ENCODE measurements at regions not wholly inside any gene's neighbourhood (a gene's known extent, or its start where the extent isn't known, plus 50 kb on each side); places are given as distances from the start of the nearest gene placed in this dataset.

DNA sequence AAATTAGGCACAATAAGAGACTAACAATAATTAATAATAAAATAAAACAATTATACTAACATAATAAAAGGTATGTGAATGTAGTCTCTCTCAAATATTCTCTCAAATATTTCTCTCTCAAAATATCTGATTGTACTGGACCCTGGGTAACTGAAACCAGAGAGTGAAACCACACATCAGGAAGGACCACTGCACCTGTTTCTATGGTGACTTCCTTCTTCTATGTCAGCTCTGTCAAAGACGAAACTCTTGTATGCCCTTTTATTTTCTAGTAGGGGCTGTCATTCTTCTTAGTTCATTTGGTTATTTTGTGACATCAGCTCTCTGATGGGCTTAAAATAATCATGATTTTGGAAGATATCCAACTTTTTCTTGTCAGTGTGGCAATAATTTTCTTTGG, 428.0 kb upstream of the TPK1 start:
- H3K4me2 ChIP-seq (ENCODE audit: low read length), result no peak overlapping the region
- H3F3A ChIP-seq (ENCODE audit: insufficient read depth, low read length, poor library complexity, severe bottlenecking), result no peaks in the 10 kb centered on the region
- H3K27me3 ChIP-seq (ENCODE audit: insufficient read depth, low read depth, low read length), result no peaks in the 10 kb centered on the region
- no peak overlapping the region for H2AFZ ChIP-seq (ENCODE audit: low read depth, low read length)
- no peaks in the 10 kb centered on the region for H3K79me2 ChIP-seq (replicated peaks; ENCODE audit: insufficient read depth, low read length)
- no peaks in the 10 kb centered on the region for H3K9me3 ChIP-seq (ENCODE audit: low read length)
- peak overlapping the region; percentile 64 for H3K27ac ChIP-seq (ENCODE audit: low read length)
- no peaks in the 10 kb centered on the region for H3K9me2 ChIP-seq (ENCODE audit: insufficient read depth, low read length)
- no peak overlapping the region for H3K4me3 ChIP-seq (ENCODE audit: low read length)
- H3K9ac ChIP-seq (ENCODE audit: low read length), result no peak overlapping the region
- H4K20me1 ChIP-seq (ENCODE audit: insufficient read depth), result no peaks in the 10 kb centered on the region
- no peaks in the 10 kb centered on the region for H3K36me3 ChIP-seq (ENCODE audit: insufficient read depth, low read length)
- TF ChIP-seq SMC3 (conservative IDR thresholded peaks at IDR 0.05; ENCODE audit: poor library complexity), result no peak

DNA sequence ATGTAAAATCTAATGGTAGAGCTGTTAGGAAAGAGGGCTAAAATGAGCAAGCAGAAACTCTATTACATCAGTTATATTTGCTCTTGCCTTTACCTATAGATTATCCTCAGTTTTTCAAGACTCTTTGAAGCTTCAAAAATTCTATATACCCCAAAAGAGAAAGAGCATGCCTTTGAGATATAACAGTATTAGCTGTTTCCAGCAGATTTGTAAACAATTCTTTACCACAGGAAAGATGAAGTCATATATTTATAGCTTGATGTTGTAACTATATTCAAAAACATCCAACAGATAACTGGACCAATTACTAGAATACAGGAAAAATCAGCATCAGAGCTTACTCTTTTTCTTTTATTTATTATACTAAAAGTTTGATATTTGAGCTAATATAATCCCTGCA, 416.2 kb upstream of the TPK1 start:
- Histone ChIP-seq H2AFZ (ENCODE audit: low read depth, low read length) (no peak overlapping the region), H3K27ac (ENCODE audit: low read length) (no peak overlapping the region), H3K9ac (ENCODE audit: low read length) (no peak overlapping the region), H3K79me2 (replicated peaks; ENCODE audit: insufficient read depth, low read length) (no peaks in the 10 kb centered on the region), H4K20me1 (ENCODE audit: insufficient read depth) (no peaks in the 10 kb centered on the region), H3K4me2 (ENCODE audit: low read length) (no peak overlapping the region), H3K4me3 (ENCODE audit: low read length) (no peak overlapping the region), H3K9me2 (ENCODE audit: insufficient read depth, low read length) (no peaks in the 10 kb centered on the region), H3K27me3 (ENCODE audit: insufficient read depth, low read depth, low read length) (no peaks in the 10 kb centered on the region), H3F3A (ENCODE audit: insufficient read depth, low read length, poor library complexity, severe bottlenecking) (no peaks in the 10 kb centered on the region), H3K36me3 (ENCODE audit: insufficient read depth, low read length) (no peaks in the 10 kb centered on the region), H3K9me3 (ENCODE audit: low read length) (no peaks in the 10 kb centered on the region)
- TF ChIP-seq EZH2 (IDR thresholded peaks at IDR 0.05; ENCODE audit: borderline replicate concordance, insufficient read depth, low read length, poor library complexity, severe bottlenecking) (no peak), TAF1 (IDR thresholded peaks at IDR 0.05; ENCODE audit: low read depth) (no peak), EP300 (conservative IDR thresholded peaks at IDR 0.05; ENCODE audit: poor library complexity, severe bottlenecking) (no peak)
- TF ChIP-seq, protein P1, sequence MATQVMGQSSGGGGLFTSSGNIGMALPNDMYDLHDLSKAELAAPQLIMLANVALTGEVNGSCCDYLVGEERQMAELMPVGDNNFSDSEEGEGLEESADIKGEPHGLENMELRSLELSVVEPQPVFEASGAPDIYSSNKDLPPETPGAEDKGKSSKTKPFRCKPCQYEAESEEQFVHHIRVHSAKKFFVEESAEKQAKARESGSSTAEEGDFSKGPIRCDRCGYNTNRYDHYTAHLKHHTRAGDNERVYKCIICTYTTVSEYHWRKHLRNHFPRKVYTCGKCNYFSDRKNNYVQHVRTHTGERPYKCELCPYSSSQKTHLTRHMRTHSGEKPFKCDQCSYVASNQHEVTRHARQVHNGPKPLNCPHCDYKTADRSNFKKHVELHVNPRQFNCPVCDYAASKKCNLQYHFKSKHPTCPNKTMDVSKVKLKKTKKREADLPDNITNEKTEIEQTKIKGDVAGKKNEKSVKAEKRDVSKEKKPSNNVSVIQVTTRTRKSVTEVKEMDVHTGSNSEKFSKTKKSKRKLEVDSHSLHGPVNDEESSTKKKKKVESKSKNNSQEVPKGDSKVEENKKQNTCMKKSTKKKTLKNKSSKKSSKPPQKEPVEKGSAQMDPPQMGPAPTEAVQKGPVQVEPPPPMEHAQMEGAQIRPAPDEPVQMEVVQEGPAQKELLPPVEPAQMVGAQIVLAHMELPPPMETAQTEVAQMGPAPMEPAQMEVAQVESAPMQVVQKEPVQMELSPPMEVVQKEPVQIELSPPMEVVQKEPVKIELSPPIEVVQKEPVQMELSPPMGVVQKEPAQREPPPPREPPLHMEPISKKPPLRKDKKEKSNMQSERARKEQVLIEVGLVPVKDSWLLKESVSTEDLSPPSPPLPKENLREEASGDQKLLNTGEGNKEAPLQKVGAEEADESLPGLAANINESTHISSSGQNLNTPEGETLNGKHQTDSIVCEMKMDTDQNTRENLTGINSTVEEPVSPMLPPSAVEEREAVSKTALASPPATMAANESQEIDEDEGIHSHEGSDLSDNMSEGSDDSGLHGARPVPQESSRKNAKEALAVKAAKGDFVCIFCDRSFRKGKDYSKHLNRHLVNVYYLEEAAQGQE (IDR thresholded peaks at IDR 0.05; ENCODE audit: borderline replicate concordance), result no peak

DNA sequence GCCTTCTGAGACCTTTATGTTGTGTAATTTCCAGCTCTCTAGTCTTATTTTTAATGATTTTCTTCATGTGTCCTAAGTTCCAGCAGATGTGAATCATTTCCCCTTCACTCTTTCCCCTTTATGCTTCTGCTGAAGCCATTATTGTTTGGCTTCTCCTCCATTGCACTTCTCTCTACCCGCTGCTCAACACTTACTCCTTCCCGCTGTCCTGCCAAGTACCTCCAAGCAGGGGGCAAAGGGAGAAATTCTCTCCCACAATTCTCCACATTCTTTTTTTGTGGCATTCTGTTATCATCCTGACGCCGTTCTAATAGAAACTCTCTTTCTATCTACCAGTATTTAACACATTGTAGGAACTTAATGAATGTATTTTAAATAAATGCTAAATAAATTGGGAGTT, 388.9 kb upstream of the TPK1 start:
- no peaks in the 10 kb centered on the region for H3K79me2 ChIP-seq (replicated peaks; ENCODE audit: insufficient read depth, low read length)
- no peaks in the 10 kb centered on the region for H3K27me3 ChIP-seq (ENCODE audit: insufficient read depth, low read depth, low read length)
- H3K9me2 ChIP-seq (ENCODE audit: insufficient read depth, low read length), result no peaks in the 10 kb centered on the region
- H3F3A ChIP-seq (ENCODE audit: insufficient read depth, low read length, poor library complexity, severe bottlenecking), result no peaks in the 10 kb centered on the region
- no peak overlapping the region for H3K4me2 ChIP-seq (ENCODE audit: low read length)
- H3K9me3 ChIP-seq (ENCODE audit: low read length), result no peaks in the 10 kb centered on the region
- H3K4me3 ChIP-seq (ENCODE audit: low read length), result no peak overlapping the region
- no peak overlapping the region for H3K27ac ChIP-seq (ENCODE audit: low read length)
- H3K36me3 ChIP-seq (ENCODE audit: insufficient read depth, low read length), result no peaks in the 10 kb centered on the region
- no peak for TF ChIP-seq EP300 (conservative IDR thresholded peaks at IDR 0.05; ENCODE audit: poor library complexity, severe bottlenecking)
- no peak for TF ChIP-seq RAD21 (conservative IDR thresholded peaks at IDR 0.05)
- no peak for TF ChIP-seq MXI1 (conservative IDR thresholded peaks at IDR 0.05; ENCODE audit: poor library complexity, severe bottlenecking)
- TF ChIP-seq EZH2 (IDR thresholded peaks at IDR 0.05; ENCODE audit: borderline replicate concordance, insufficient read depth, low read length, poor library complexity, severe bottlenecking), result no peak
- TF ChIP-seq, protein P1 (IDR thresholded peaks at IDR 0.05; ENCODE audit: borderline replicate concordance), result no peak
- TF ChIP-seq SMC3 (conservative IDR thresholded peaks at IDR 0.05; ENCODE audit: poor library complexity), result no peak
- no peak for TF ChIP-seq POLR2AphosphoS5 (IDR thresholded peaks at IDR 0.05)
- no peak for TF ChIP-seq TAF1 (IDR thresholded peaks at IDR 0.05; ENCODE audit: low read depth)
- TF ChIP-seq, protein P2, sequence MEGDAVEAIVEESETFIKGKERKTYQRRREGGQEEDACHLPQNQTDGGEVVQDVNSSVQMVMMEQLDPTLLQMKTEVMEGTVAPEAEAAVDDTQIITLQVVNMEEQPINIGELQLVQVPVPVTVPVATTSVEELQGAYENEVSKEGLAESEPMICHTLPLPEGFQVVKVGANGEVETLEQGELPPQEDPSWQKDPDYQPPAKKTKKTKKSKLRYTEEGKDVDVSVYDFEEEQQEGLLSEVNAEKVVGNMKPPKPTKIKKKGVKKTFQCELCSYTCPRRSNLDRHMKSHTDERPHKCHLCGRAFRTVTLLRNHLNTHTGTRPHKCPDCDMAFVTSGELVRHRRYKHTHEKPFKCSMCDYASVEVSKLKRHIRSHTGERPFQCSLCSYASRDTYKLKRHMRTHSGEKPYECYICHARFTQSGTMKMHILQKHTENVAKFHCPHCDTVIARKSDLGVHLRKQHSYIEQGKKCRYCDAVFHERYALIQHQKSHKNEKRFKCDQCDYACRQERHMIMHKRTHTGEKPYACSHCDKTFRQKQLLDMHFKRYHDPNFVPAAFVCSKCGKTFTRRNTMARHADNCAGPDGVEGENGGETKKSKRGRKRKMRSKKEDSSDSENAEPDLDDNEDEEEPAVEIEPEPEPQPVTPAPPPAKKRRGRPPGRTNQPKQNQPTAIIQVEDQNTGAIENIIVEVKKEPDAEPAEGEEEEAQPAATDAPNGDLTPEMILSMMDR (IDR thresholded peaks at IDR 0.05; ENCODE audit: poor library complexity, severe bottlenecking), result no peak
- H4K20me1 ChIP-seq (ENCODE audit: insufficient read depth), result no peaks in the 10 kb centered on the region
- no peak overlapping the region for H3K9ac ChIP-seq (ENCODE audit: low read length)
- no peak overlapping the region for H2AFZ ChIP-seq (ENCODE audit: low read depth, low read length)

Measured in neural cell (in vitro differentiated cells).